Ishikawa (cell line): ENCODE measurements at regions not wholly inside any gene's neighbourhood (a gene's known extent, or its start where the extent isn't known, plus 50 kb on each side); places are given as distances from the start of the nearest gene placed in this dataset.

Experiments used
- EP300 ChIP-seq: IDR thresholded peaks from 2 replicates; pipeline ENCODE4 v1.6.1; 2012; ENCODE audit warnings: borderline replicate concordance
- REST ChIP-seq: IDR thresholded peaks from 2 replicates; pipeline ENCODE4 v1.6.1; 2012; ENCODE audit warnings: low read depth, mild to moderate bottlenecking
- TCF12 ChIP-seq: IDR thresholded peaks from 2 replicates; pipeline ENCODE4 v1.6.1; 2012; ENCODE audit warnings: low read depth
- TEAD4 ChIP-seq: IDR thresholded peaks from 2 replicates; pipeline ENCODE4 v1.6.1; 2012
- ZBTB7A ChIP-seq: IDR thresholded peaks from 2 replicates; pipeline ENCODE4 v1.6.1; 2012; ENCODE audit warnings: low read depth

- TF ChIP-seq ZBTB7A (no peak), TCF12 (no peak), REST (no peak), TEAD4 (no peak), EP300 (no peak)
Observed at GRCh38 chr22:49577168-49578060, 250.3 kb downstream of the BRD1 start.
